DMS 273 treated with DMSO at 0.1 percent for 48 hours (cell line): ENCODE measurements at regions not wholly inside any gene's neighbourhood (a gene's known extent, or its start where the extent isn't known, plus 50 kb on each side); places are given as distances from the start of the nearest gene placed in this dataset.
A peak's percentile ranks its signal among the peaks of the same experiment; 100 is the strongest.
"Not testable (repeated sequence)": the region's sequence is repeated elsewhere in the genome, so short reads cannot be mapped to it uniquely, and the experiment has no call there.

ENCODE experiments used
- DNase-seq: peaks from one replicate; lab custom pipeline; 2025; lab: John Stamatoyannopoulos, UW

GRCh38 chr5:61215996-61216395, 53.7 kb upstream of the SMIM15 start:
- no peak for DNase-seq

DNA sequence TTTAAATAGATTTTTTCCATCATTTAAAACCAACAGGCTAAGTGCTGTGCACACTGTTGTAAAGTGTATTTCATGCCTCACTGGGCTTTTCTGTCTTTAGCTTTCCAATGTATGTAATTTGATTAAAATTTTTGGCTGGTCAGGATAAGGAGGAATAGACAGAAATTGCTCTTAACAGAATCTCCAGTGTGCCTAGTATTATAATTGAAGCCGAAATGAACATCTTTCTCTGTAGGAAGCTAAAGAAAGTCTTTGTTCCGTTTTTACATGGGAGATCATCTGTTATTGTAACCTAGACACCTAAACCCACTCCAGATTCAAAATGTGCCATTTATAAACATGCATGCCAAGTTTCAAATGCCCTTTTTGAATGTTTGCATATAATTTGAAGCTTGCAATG, 54.5 kb upstream of the SMIM15 start:
- no peak for DNase-seq

- no peak for DNase-seq
Observed at GRCh38 chr5:61217214-61217613, 54.9 kb upstream of the SMIM15 start.

DNA sequence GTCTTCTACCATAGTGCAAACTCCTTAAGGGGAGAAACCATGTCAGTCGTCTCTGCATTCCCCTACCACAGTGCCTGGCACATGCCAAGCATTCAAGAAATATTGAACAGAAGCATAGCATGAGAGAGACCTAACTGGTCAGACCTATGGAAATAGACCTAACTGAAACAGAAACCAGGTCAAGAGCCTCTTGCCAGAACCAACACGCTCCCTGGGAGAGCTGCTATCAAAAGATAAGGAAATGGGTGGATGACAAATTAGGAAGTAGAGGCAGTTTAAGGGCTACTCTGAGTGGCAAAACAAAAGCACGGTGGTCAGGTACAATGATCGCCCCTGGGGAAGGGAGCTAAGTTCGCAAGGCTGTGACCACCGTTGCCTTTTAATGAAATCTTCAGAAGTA, 66.0 kb upstream of the SMIM15 start:
- DNase-seq = no peak

DNA sequence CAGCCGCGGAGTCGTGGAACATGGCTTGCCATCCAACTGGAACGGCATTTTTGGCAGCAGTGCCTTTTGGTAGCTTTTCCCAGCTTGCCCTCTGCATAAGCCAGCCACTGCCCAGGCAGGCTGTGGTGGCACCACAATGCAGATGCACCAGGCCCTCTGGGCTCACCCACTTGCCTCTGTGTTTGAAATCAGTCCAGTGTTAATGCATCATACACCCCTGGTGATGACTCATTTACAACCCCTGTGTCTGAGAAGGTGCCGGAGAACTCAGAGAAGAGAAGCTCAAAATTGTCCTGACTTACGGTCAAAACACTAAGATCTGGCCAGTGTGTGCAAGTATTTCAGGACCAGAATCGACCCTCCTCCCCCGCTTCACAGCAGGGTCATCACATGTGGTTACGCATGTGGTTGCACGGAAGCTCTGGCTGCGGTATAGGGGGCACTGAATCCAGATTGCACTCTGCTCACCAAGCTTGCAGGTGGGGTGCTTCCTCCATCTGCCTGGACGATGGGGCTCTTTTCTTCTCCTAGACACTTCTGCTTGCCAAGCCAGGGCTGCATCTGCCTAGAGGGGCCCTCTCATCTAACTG, 66.5 kb upstream of the SMIM15 start:
- no peak for DNase-seq

GRCh38 chr5:61229416-61229815, 67.1 kb upstream of the SMIM15 start:
- no peak for DNase-seq

- no peak for DNase-seq
Observed at GRCh38 chr5:61230492-61230891, 68.2 kb upstream of the SMIM15 start.

DNA sequence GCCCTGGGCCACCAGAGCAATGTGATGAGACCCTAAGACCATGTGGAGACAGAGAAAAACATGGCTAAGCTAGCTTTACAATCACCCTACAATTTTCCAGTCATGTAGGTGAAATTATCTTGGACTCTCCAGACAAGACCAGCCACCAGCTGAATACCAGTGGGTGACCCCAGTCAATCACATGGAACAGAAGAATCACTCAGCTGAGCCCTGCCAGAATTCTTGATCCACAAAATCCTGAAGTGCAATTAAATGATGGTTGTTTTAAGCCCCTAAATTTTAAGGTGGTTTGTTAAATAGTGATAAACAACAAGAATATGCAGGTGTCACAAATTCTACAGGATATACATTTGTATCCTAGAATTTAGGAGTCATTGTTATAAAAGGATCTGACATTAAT, 69.5 kb upstream of the SMIM15 start:
- no peak for DNase-seq

DNA sequence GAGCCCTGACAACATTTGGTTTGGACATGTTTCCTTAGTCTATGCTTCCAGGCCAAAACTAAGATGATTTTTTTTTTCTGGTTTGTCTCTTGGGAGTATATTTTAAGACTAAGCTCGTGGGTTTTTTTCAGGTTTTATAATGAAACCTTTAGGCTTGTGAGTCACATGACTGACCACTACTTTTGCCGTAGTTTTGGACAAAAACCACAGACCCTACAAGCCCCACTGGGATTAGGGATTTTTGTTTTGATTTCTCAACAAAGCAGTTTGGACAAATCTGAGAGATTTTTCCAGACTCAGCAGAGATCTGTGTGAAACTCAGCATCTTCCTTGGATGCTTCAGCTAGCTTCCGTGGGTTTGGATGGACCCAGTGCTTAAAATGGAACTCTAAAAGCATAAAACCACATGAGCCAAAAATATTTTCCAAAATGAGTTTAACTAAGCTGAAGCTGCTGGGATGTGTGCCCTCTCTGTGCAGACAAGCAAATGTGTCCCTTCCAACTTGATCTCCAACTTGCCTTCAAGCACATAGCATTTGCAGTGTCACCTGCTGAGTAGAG, 70.3 kb upstream of the SMIM15 start:
- no peak for DNase-seq

DNA sequence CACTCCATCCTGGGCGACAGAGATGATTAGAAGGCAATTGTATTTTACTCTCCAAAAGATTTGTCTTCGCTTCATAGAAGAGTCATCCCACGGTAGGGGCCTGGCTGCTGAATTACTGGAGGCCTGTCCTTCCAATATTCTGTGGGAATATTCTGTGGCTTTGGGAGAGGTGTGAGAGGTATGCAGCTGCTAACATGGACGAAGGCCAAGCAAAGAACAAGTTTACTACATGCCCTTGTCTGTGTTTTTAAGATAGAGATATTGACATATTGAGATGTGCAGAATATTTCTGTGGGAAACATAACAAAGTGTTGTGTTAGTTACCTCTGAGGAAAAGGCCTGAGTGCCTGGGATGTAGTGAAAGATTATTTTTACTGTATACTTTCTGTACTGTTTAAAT, 71.8 kb upstream of the SMIM15 start:
- no peak for DNase-seq

- not testable (repeated sequence) for DNase-seq
Observed at GRCh38 chr5:61236715-61237114, 74.4 kb upstream of the SMIM15 start.

GRCh38 chr5:61245486-61245885, 83.2 kb upstream of the SMIM15 start:
- peak; percentile 70 for DNase-seq

DNA sequence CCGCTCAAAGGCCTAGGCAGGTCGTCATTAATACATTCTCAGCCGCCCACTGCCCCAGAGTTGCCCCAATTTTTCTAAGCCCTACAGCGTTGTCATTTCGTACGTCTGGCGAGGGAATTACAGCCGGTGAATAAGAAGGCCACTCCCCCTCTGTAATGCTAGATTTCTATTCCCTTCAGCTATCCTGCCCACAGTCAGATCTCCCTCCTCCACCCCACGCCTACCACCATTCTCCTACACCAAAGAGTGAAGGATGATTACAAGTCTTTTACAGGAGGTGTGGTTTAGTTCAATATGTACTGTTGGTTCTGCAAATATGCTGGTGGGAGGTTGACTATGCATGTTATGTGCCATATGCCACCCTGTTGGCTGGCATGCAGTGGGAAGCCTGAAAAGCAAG, 83.7 kb upstream of the SMIM15 start:
- peak; percentile 97 for DNase-seq

DNA sequence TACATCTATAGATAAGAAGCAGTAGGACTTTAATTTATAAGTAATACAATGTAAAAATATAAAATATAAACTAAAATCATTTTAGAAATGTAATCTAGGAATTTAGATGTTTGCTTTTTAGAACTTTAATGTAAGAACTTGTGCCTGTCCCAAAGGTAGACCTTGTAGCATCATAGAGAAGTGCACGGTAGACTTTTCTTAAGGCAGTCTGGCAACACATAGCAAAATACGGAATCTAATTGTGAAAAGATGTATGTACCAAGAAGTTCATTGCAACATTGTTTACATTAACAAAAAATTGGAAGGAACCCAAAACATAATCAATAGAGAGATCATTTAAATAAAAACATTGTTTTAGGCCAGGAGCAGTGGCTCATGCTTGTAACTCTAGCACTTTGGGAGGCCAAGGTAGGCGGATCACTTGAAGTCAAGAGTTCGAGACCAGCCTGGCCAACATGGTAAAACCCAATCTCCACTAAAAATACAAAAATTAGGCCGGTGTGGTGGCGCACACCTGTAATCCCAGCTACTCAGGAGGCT, 84.6 kb upstream of the SMIM15 start:
- DNase-seq = no peak

- DNase-seq = no peak
Observed at GRCh38 chr5:61251874-61252642, 80.0 kb upstream of the ZSWIM6 start.

GRCh38 chr5:61252643-61252925, 79.5 kb upstream of the ZSWIM6 start:
- DNase-seq = no peak

DNA sequence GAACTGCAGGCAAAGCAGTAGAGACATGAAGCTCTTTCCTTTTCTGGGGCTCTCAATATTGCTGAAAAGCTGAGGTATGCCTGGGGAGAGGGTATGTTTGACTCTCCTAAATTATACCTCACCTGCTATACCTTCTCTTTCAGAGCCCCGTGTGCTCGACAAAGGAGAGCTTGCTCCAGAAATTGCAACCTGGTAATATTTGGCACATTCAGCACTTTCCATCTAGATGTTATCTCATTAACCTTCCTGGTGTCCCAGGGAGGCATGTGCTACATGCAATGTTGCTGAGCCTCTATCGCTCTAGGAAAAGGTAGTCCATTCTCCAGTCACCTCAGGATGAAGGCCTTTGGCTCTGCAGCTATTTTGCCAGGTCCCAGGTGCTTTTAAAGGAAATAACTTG, 78.5 kb upstream of the ZSWIM6 start:
- no peak for DNase-seq

- no peak for DNase-seq
Observed at GRCh38 chr5:61254969-61255555, 77.0 kb upstream of the ZSWIM6 start.

DNA sequence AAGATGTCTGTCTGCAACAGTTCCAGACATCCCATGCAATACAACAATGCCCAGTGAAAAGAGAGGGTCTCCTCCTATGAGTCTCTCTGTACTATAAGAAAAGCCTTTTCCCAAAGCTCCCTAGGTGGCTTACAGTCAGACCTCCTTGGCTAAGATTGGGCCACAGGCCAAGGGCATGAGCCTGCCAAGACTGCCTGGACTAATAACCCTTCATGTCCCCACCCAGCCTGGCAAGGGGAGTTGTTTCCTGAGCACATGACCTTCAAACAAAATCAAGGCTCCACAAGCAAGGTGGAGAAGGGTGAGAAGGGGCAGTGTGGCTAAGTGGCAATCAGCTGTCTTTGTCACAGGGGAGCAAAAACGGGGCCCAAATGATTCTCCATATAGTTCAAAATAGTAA, 75.6 kb upstream of the ZSWIM6 start:
- DNase-seq = no peak

DNA sequence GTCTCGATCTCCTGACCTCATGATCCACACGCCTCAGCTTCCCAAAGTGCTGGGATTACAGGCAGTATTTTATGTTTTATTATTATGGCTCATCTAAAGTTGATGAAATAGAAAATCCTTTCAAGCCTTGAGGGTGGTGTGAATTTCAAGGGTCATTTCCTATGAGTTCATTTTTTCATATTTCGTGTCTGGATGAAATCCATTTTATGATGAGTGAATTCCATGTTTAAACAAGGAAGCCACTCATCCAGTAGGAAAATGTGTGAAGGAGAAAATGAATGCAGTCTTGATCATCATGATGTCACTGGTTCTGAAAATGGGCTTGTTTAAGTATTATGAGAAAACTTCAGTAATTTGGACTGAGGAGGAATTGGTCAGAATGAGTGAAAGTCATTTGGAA, 74.6 kb upstream of the ZSWIM6 start:
- DNase-seq = no peak

DNA sequence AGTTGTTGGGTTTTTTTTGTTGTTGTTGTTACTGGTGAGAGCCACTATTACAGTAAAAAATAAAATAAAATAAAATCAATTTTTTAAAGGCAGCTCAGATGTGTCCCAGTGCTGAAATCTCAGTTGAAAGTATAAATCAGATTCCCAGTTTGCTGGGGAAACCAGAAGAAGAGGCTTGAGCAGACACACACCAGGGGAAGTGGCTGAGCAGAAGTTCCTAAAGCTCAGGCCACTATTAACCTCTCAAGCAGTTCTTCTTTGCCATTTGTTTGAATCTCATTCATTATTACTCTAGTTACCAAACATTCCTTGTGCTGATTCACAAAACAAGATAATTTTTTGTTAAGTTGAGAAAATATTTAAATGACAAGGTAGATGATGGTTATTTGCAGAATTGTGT, 70.9 kb upstream of the ZSWIM6 start:
- no peak for DNase-seq

DNA sequence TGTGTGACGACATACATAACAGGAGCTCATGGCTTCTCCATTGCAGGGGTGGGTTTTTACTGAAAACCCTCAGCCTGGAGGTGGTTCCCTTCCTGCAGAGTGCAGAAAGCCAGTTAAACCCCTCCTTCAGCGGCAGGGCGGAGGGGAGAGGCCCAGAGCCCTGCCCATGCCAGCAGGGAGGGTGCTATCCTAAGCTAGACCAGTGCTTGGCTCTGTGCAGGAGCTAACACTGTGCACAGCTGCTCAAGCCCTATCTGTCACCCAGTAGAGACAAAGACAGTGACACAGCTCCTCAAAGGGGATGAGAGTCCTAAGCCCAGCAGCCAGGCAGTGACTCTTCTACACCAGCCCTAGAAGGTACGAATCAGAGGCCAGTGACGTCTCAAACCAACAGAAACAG, 70.0 kb upstream of the ZSWIM6 start:
- no peak for DNase-seq

- DNase-seq = no peak
Observed at GRCh38 chr5:61263072-61263471, 69.0 kb upstream of the ZSWIM6 start.
